ENCODE measurements at regions not wholly inside any gene's neighbourhood (a gene's known extent, or its start where the extent isn't known, plus 50 kb on each side); places are given as distances from the start of the nearest gene placed in this dataset.

- H3K4me1 Mint-ChIP-seq: no peaks in the 10 kb centered on the region
- peaks cover 6% of the 10 kb centered on the region for H3K9me3 Mint-ChIP-seq
- peaks cover 2% of the 10 kb centered on the region for H3K36me3 Mint-ChIP-seq (ENCODE audit: low read depth)
- ATAC-seq (no peak), DNase-seq (no peak)
- peaks cover 24% of the 10 kb centered on the region for H3K27me3 Mint-ChIP-seq
- H3K4me3 Mint-ChIP-seq: no peak overlapping the region
- H3K27ac Mint-ChIP-seq: no peak overlapping the region
Observed at GRCh38 chrY:7457286-7458015, 545.9 kb upstream of the AMELY start.

DNA sequence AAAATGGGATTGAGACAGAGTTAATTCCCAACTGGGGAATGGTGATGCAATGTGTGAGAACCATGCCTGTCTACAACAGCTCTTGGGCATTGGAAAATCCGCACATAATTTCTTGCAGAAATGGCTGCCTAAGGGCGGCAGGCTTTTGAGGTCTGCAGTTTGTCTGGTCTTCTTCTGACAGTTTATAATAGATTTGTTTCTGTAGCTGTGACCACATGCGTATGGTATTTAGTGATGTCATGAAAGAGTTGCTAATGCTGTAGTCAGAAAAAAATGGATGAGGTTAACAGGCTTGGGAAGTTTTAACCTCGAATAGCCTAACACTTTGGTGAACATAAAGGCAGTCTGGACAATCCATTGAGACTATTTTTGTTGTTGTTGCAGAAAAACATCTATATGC, 544.1 kb upstream of the AMELY start:
- ATAC-seq (no peak), DNase-seq (no peak)
- H3K4me3 Mint-ChIP-seq: no peak overlapping the region
- peaks cover 24% of the 10 kb centered on the region for H3K27me3 Mint-ChIP-seq
- H3K4me1 Mint-ChIP-seq: no peaks in the 10 kb centered on the region
- H3K9me3 Mint-ChIP-seq: peaks cover 6% of the 10 kb centered on the region
- no peak overlapping the region for H3K27ac Mint-ChIP-seq
- H3K36me3 Mint-ChIP-seq (ENCODE audit: low read depth): peaks cover 2% of the 10 kb centered on the region

DNA sequence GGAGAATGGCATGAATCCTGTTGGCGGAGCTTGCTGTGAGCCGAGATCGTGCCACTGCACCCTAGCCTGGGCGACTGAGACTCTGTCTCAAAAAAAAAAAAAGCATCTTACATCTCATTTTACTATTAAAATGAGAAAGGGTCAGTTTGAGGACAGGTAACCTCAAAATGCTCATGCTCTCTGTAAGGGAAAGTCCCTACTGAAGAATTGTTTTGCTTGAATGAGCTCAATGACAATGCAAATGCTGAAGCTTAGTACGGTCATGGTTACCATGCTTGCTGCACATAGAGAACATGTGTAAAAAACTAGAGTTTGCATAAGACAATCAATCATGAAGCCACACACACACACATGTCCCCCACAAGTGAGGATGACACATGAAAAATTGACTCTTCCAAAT, 541.8 kb upstream of the AMELY start:
- Mint-ChIP-seq H3K27me3 (peaks cover 14% of the 10 kb centered on the region), H3K27ac (no peak overlapping the region), H3K4me1 (no peaks in the 10 kb centered on the region), H3K4me3 (no peak overlapping the region), H3K36me3 (ENCODE audit: low read depth) (no peaks in the 10 kb centered on the region), H3K9me3 (no peaks in the 10 kb centered on the region)
- no peak for ATAC-seq
- DNase-seq: no peak

DNA sequence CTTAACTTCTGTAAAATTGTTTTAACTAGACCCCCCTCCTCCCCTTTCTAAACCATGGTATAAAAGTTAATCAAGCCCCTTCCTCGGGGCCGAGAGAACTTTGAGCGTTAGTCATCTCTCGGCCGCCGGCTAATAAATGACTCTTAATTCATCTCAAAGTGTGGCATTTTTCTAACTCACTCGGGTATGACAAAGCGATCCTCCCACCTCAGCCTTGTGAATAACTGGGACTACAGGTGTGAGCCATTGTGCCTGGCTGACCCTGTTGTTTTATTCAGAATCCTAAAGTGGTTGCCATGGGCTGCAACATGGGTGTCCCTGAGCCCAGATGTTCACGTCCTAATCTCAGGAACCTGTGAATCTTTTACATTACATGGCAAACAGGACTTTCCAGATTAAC, 540.7 kb upstream of the AMELY start:
- peaks cover 14% of the 10 kb centered on the region for H3K27me3 Mint-ChIP-seq
- H3K9me3 Mint-ChIP-seq: no peaks in the 10 kb centered on the region
- DNase-seq: no peak
- H3K36me3 Mint-ChIP-seq (ENCODE audit: low read depth): no peaks in the 10 kb centered on the region
- ATAC-seq: no peak
- no peaks in the 10 kb centered on the region for H3K4me1 Mint-ChIP-seq
- no peak overlapping the region for H3K4me3 Mint-ChIP-seq
- H3K27ac Mint-ChIP-seq: no peak overlapping the region

- Mint-ChIP-seq H3K27me3 (peaks cover 12% of the 10 kb centered on the region), H3K4me1 (no peaks in the 10 kb centered on the region), H3K27ac (no peak overlapping the region), H3K9me3 (no peaks in the 10 kb centered on the region), H3K36me3 (ENCODE audit: low read depth) (no peaks in the 10 kb centered on the region), H3K4me3 (no peak overlapping the region)
- DNase-seq (no peak), ATAC-seq (no peak)
Observed at GRCh38 chrY:7449860-7450259, 538.3 kb upstream of the AMELY start.

DNA sequence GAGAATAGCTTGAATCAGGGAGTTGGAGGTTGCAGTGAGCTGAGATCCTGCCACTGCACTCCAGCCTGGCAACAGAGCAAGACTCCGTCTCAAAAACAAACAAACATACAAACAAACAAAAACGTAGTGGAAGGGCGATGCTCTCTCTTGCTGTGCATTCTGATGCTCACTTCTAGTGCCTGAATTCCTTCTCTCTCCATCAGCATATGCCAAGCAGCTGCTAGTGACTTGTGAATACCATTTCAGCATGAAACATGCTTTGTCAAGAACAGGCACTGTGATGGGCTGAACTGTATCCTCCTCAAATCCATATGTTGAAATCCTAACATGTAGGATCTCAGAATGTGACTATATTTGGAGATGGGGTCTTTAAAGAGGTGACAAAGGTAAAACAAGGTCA, 537.1 kb upstream of the AMELY start:
- DNase-seq (no peak), ATAC-seq (no peak)
- H3K27ac Mint-ChIP-seq: no peak overlapping the region
- no peaks in the 10 kb centered on the region for H3K4me1 Mint-ChIP-seq
- H3K27me3 Mint-ChIP-seq: peaks cover 12% of the 10 kb centered on the region
- H3K36me3 Mint-ChIP-seq (ENCODE audit: low read depth): no peaks in the 10 kb centered on the region
- no peak overlapping the region for H3K4me3 Mint-ChIP-seq
- no peaks in the 10 kb centered on the region for H3K9me3 Mint-ChIP-seq

DNA sequence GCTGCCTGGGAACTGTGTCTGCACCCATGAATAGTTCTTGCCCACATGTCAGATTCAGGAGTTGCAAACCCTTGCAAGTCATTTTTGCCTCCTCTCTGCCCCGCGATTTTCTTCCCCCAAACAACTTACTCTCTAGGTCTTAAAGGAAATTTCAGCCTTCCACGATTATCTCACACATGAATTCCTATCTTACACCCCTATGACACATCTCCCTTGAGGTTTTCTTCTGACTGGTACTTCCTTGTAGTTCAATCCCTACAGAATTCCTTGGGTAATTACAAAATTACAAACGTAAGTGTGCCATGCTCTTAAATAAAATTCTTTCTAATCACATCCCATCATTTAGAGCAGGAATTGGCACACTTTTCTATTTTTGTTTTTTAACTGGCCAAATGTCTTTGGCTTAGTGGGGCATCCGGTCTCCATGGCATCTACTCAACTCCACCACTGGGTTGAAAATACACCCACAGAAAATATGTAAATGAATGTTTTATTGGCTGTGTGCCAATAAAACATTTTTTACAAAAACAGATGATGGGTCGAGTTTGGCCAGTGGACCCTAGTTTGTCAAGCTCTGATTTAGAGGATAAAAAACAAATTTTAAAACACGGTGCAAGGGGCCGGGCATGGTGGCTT, 536.4 kb upstream of the AMELY start:
- H3K36me3 Mint-ChIP-seq (ENCODE audit: low read depth): no peaks in the 10 kb centered on the region
- no peaks in the 10 kb centered on the region for H3K4me1 Mint-ChIP-seq
- no peak for DNase-seq
- no peak for ATAC-seq
- H3K4me3 Mint-ChIP-seq: no peak overlapping the region
- H3K9me3 Mint-ChIP-seq: no peaks in the 10 kb centered on the region
- peaks cover 12% of the 10 kb centered on the region for H3K27me3 Mint-ChIP-seq
- no peak overlapping the region for H3K27ac Mint-ChIP-seq

DNA sequence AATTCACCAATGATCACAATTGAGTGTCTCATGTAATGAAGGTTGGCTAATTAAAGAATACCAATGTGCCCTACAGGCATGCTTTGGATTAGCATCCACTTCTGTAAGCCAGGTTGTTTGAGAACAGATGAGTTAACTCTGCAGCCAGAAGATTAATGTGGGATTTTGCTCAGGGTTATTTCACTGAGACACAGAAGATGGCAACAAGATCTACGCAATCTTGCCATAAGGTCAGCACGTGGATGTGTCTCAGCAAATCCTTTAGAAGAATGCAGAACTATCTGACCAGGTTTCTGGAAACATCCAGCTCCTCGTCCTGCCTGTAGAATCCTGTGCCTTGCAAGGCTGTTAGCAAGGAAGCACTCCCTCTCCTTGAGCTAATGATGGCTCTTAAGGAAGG, 532.6 kb upstream of the AMELY start:
- H3K27me3 Mint-ChIP-seq: no peaks in the 10 kb centered on the region
- H3K27ac Mint-ChIP-seq: no peak overlapping the region
- no peaks in the 10 kb centered on the region for H3K9me3 Mint-ChIP-seq
- no peak overlapping the region for H3K4me3 Mint-ChIP-seq
- H3K36me3 Mint-ChIP-seq (ENCODE audit: low read depth): no peaks in the 10 kb centered on the region
- ATAC-seq (no peak), DNase-seq (no peak)
- H3K4me1 Mint-ChIP-seq: no peaks in the 10 kb centered on the region

DNA sequence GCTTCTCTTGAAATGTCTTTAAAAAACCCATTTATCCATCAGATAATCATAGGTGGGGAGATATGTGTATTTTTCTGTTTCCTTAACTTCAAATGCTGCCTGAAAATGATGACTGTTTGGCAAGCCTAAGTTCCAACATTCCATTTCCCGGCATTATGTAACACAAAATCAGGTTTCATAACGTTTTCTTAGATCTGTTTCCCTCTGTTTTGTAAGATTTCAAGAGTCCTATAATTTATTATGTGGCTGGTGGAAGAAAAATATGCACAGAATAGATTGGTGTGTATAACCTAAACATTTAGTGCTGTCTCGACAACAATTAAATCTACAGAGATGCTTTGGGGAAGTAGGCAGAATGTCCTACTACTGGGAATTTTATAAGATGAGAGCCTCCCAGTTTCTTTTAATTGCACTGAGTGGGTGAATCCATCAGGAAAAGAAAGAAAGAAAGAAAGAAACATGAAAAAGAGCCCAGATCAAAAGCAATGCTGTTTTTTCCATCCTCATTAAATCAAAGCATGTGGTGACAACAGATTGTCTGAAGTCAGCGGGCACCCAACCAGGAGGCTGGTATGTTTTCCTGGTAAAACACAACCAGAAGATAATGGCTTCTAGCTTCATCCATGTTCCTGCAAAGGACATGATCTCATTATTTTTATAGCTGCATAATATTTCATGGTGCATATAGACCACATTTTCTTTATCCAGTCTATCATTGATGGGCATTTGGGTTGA, 529.4 kb upstream of the AMELY start:
- Mint-ChIP-seq H3K36me3 (ENCODE audit: low read depth) (no peaks in the 10 kb centered on the region), H3K9me3 (no peaks in the 10 kb centered on the region), H3K27ac (no peak overlapping the region), H3K4me3 (no peak overlapping the region), H3K4me1 (no peaks in the 10 kb centered on the region), H3K27me3 (no peaks in the 10 kb centered on the region)
- ATAC-seq: no peak
- no peak for DNase-seq

DNA sequence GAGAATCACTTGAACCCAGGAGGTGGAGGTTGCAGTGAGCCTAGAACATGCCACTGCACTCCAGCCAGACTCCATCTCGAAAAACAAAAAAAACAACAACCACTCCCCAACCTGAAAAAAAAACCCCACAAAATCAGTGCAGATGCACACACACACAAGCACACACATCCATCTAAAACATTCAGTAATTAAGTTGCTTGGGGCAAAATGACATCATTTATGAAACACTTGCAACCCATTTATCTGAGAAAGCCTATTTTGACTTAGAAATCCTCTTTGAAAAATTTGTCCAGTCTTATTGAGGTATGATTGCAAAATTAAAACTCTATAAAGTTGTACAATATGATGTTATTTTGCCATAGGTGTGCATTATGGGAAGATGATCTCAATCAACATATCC, 525.5 kb upstream of the AMELY start:
- ATAC-seq (no peak), DNase-seq (no peak)
- Mint-ChIP-seq H3K4me3 (no peak overlapping the region), H3K27me3 (no peaks in the 10 kb centered on the region), H3K9me3 (no peaks in the 10 kb centered on the region), H3K27ac (no peak overlapping the region), H3K4me1 (no peaks in the 10 kb centered on the region), H3K36me3 (ENCODE audit: low read depth) (peaks cover 2% of the 10 kb centered on the region)

DNA sequence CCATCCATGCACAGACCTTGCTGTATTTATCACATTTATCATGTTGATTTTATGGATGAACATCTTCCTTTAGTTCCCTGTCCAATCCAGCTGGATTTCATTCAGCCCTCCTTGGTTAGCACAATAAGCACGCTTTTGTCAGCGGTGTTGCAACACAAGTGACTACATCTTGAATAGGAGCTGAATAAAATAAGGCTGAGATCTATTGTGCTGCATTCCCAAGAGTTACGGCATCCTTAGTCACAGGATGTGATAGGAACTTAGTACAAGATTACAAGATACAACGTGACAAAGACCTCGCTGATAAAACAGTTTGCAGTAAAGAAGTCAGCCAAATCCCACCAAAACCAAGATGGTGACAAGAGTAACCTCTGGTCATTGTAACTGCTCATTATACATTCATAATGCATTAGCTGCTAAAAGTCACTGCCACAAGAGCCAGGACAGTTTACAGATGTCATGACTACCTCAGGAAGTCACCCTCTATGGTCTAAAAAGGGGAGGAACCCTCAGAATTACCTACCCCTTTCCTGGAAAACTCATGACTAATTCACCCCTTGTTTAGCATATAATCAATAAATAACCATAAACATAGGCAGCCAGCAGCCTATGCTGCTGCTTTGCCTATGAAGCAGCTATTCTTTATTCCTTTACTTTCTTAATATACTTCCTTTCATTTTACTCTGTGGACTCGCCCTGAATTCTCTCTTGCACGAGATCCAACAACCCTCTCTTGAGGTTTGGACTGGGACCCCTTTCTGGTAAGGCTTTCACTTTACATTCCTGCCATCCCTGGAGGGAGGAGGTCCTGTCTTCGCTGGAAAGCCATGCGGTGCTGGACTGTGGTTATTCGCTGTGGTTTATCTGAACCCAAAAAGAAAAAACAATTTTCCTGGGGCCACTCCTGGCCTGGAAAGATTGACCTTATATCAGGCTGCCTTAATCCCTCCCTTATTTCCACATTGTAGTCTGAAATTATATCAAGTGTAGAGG, 522.6 kb upstream of the AMELY start:
- Mint-ChIP-seq H3K4me1 (no peaks in the 10 kb centered on the region), H3K9me3 (peaks cover 5% of the 10 kb centered on the region), H3K27ac (no peak overlapping the region), H3K4me3 (no peak overlapping the region), H3K36me3 (ENCODE audit: low read depth) (peaks cover 2% of the 10 kb centered on the region), H3K27me3 (no peaks in the 10 kb centered on the region)
- ATAC-seq: no peak
- DNase-seq: no peak

- no peak for DNase-seq
- H3K36me3 Mint-ChIP-seq (ENCODE audit: low read depth): no peaks in the 10 kb centered on the region
- no peak for ATAC-seq
- no peaks in the 10 kb centered on the region for H3K4me1 Mint-ChIP-seq
- H3K27me3 Mint-ChIP-seq: no peaks in the 10 kb centered on the region
- H3K4me3 Mint-ChIP-seq: no peak overlapping the region
- no peaks in the 10 kb centered on the region for H3K9me3 Mint-ChIP-seq
- no peak overlapping the region for H3K27ac Mint-ChIP-seq
Observed at GRCh38 chrY:7419165-7419564, 507.6 kb upstream of the AMELY start.

- ATAC-seq (no peak), DNase-seq (no peak)
- H3K4me1 Mint-ChIP-seq: no peaks in the 10 kb centered on the region
- H3K4me3 Mint-ChIP-seq: no peak overlapping the region
- H3K27me3 Mint-ChIP-seq: no peaks in the 10 kb centered on the region
- H3K36me3 Mint-ChIP-seq (ENCODE audit: low read depth): no peaks in the 10 kb centered on the region
- no peak overlapping the region for H3K27ac Mint-ChIP-seq
- no peaks in the 10 kb centered on the region for H3K9me3 Mint-ChIP-seq
Observed at GRCh38 chrY:7417946-7418345, 506.4 kb upstream of the AMELY start.

DNA sequence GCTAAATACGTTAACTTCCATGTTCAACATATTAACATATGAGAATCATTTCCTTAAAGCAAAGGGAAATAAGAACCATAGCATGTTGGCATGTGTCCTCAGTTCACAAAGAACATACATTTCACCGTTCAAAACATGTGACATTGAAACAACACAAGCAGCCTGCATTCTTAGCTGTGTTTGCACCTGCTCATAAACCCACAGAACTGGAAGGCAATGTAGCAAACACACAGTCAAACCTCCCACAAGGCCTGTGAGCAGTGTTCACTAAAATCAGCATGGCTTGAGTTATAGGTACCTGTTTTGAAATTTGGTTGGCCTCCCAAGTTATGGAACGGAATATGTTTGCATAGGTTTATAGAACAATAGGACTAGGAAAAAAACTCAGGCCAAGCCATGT, 504.9 kb upstream of the AMELY start:
- Mint-ChIP-seq H3K36me3 (ENCODE audit: low read depth) (no peaks in the 10 kb centered on the region), H3K4me3 (no peak overlapping the region), H3K27ac (no peak overlapping the region), H3K9me3 (no peaks in the 10 kb centered on the region), H3K4me1 (no peaks in the 10 kb centered on the region), H3K27me3 (no peaks in the 10 kb centered on the region)
- DNase-seq (no peak), ATAC-seq (no peak)
